Stimulated activated CD8-positive, alpha-beta memory T cell treated with anti-CD3 and anti-CD28 coated beads, Interleukin-4, amount 100 ng/mL, for 4 hours (primary cell): ENCODE measurements at regions not wholly inside any gene's neighbourhood (a gene's known extent, or its start where the extent isn't known, plus 50 kb on each side); places are given as distances from the start of the nearest gene placed in this dataset.
"Not testable (repeated sequence)": the region's sequence is repeated elsewhere in the genome, so short reads cannot be mapped to it uniquely, and the experiment has no call there.

Experiments
- DNase-seq, 2 donors: peaks; one replicate each; pipeline ENCODE4 v3.0.0-alpha.2; 2020; ENCODE audit warnings: low read depth in 2 of 2, low spot score in 1 of 2

GRCh38 chr1:224791362-224791941 lies 138.0 kb upstream of the DNAH14 start:
- DNase-seq, result no peak

DNA sequence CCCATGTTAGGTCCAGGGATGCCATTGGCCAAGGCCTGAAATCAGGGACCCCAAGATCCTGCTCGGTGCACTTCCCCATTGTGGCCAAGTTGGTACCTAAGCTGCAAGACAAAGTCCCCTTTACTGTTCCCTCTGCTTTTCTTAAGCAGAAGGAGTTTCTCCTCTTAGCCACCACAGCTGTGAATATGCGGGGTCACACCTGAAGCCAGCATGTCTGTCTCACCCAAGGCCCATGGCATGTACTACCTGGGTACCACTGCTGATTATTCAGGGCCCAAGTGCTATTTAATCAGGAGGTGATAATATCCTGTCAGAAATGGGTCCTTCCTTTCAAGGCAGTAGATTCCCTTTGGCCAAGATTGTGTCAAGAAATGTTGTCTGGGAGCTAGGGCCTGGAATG lies 133.9 kb upstream of the DNAH14 start:
- no peak for DNase-seq

- DNase-seq, result no peak
Observed at GRCh38 chr1:224799083-224799482, 130.4 kb upstream of the DNAH14 start.

- no peak for DNase-seq
Observed at GRCh38 chr1:224800486-224801119, 128.9 kb upstream of the DNAH14 start.

- DNase-seq, result no peak
Observed at GRCh38 chr1:224801844-224802490, 127.5 kb upstream of the DNAH14 start.

DNA sequence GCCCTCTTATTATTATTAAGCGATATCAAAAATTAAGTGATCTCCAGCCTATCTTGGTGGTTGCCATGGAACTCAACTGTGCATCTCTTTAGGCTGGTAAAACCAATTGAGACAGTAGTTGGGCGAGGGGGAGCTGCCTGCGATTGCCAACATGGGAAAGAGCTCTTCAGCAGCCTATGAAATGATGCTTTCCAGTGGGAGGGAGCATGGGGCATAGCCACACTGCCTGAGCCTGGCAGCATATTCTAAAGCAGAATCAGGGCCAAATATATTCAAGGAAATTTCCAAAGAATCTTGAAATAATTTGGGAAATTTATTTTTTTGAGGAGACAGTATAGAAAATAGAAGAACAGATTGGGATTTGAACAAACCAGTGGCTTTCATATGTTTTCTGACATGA lies 126.9 kb upstream of the DNAH14 start:
- no peak for DNase-seq

DNA sequence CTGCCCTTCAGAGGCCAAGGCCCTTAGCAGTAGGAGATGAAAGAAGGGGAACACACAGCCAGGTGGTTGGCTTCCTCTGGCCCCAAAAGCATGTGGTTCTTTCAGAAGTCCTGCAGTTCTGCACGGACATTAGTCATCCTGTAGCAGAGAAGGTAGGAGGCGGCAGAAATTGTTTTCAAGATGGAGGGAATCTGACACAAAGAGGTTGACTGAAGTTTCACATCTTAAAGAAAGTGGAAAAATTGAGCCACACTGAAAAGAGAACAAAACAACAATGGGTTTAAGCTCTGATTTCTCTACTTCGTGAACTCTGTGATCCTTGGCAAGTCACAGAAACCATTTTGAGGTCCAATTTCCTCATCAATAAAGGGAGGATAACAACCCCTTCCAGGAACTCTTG lies 125.3 kb upstream of the DNAH14 start:
- DNase-seq, result no peak

GRCh38 chr1:224805889-224806288 lies 123.6 kb upstream of the DNAH14 start:
- no peak for DNase-seq

GRCh38 chr1:224809137-224809536 lies 120.3 kb upstream of the DNAH14 start:
- DNase-seq, result no peak

DNA sequence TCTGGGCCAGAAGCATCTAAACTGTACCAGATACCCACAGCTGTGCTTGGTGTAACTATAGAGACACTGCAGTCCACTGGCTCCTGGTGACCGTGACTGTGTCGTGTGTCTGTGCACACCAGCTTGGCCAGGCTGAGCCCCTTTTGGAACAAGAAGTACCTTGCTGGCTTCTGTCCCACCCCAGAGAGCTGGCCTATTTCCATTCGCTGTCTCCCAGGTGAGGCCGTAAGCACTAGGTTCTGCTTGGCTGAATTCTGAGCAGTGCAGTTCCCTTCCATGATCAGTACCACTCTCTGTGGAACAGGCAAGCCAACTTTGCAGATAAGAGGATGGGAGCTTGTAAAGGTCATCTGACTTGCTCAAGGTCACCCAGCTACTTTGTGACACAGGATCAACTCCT lies 119.9 kb upstream of the DNAH14 start:
- no peak for DNase-seq

- DNase-seq, result no peak
Observed at GRCh38 chr1:224811564-224811963, 117.9 kb upstream of the DNAH14 start.

DNA sequence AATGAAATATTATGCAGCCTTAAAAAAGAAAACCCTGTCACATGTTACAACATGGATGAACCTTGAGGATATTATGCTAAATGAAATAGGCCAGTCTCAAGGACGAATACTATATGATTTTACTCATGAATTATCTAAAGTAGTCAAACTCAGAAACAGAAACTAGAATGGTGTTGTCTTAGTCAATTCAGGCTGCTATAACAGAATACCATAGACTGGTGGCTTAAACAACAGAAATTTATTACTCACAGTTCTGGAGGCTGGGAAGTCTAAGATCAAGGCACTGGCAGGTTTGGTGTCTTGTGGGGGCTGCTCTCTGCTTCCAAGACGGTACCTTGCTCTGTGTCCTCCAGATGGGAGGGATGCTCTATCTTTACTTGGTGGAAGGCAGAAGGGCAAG lies 113.8 kb upstream of the DNAH14 start:
- no peak for DNase-seq

GRCh38 chr1:224816062-224816461 lies 113.4 kb upstream of the DNAH14 start:
- DNase-seq, result no peak

DNA sequence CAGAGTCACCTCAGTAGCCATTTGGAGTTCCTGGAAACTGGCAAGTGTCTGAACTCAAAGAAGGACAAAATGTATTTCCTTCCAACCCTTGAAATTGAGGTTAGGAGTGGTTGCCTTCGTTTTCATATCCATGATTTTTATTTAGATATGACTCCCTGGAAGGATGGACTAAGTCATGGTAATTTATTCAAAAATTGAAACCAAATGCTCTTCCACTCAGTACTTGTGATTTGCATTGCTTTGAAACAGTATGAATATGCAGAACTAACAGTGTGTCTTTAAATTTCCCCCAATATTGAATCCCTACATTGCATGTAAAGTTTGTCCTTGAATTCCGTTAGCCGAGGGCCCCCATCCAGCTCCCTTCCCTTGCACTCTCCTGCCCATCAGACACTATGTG lies 112.1 kb upstream of the DNAH14 start:
- no peak for DNase-seq

DNA sequence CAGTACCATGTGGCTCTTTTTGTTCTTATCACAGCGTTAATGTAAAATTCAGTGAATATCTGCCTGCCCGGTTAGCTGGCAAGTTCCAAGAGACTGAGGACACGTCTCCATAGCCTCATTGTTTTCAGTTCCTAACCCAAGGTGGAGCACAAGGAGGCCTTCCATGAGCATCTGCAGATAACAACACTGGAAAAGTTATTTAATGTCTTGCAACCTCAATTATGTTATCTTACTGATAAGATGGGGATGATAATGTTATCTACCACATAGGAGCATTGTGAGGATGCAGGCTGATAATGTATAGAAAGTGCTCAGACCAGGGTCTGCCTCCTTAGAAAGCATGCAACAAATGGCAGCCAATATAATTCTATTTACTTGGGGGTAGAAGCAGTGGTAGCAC lies 109.6 kb upstream of the DNAH14 start:
- DNase-seq, result no peak

GRCh38 chr1:224820341-224820740 lies 109.1 kb upstream of the DNAH14 start:
- DNase-seq, result no peak

DNA sequence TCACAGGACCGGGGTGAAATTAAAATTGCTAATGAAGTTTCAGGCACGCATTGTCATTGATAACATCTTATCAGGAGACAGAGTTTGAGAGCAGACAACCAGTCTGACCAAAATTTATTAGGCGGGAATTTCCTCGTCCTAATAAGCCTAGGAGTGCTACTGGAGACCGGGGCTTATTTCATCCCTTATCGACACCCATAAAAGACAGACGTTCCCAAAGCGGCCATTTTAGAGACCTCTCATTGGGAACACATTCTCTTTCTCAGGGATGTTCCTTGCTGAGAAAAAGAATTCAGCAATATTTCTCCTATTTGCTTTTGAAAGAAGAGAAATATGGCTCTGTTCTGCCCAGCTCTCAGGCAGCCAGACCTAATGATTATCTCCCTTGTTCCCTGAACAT lies 107.7 kb upstream of the DNAH14 start:
- DNase-seq, result not testable (repeated sequence)

- DNase-seq, result no peak
Observed at GRCh38 chr1:224825525-224826000, 103.9 kb upstream of the DNAH14 start.

- DNase-seq, result no peak
Observed at GRCh38 chr1:224828691-224829090, 100.8 kb upstream of the DNAH14 start.

GRCh38 chr1:224831501-224831900 lies 98.0 kb upstream of the DNAH14 start:
- no peak for DNase-seq

- not testable (repeated sequence) for DNase-seq
Observed at GRCh38 chr1:224839648-224840300, 89.7 kb upstream of the DNAH14 start.

DNA sequence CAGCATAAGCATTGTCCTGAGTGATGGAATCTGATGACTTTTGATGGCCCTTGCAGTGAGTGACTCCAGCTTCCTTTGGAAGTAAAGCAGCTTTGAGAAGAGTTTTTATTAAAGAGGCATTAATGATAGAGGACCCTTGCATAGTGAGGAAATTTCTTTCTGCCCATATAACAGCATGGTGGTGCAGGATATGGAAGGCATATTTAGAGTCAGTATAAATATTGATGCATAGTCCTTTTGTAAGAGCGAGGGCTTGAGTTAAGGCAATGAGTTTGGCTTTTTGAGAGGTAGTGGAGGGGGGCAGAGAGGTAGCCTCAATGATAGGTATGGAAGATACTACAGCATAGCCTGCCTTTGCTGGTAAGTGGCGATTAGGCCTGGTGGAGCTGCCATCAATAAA lies 87.7 kb upstream of the DNAH14 start:
- DNase-seq, result not testable (repeated sequence)
